ENCODE measurements at regions not wholly inside any gene's neighbourhood (a gene's known extent, or its start where the extent isn't known, plus 50 kb on each side); places are given as distances from the start of the nearest gene placed in this dataset.

DNA sequence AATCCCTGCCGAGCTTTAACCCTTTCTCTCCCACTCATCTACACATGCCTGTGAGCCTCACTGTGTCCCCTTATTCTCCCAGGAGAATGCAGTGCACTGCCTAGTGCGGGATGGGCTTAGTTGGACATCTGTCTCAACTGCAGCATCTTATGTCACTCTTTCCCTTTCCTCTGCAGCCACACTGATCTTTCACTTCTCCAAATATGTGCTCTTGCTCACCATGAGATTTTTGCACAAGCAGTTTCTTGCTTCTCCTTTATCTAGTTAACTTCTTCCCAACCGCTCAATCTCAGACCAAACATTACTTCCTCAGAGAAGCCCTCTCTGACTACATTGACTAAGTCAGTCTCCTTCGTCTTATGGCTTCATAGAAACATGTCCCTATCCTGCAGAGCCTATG, 292.3 kb downstream of the KBTBD8 start:
- DNase-seq, result peak; percentile 89

DNA sequence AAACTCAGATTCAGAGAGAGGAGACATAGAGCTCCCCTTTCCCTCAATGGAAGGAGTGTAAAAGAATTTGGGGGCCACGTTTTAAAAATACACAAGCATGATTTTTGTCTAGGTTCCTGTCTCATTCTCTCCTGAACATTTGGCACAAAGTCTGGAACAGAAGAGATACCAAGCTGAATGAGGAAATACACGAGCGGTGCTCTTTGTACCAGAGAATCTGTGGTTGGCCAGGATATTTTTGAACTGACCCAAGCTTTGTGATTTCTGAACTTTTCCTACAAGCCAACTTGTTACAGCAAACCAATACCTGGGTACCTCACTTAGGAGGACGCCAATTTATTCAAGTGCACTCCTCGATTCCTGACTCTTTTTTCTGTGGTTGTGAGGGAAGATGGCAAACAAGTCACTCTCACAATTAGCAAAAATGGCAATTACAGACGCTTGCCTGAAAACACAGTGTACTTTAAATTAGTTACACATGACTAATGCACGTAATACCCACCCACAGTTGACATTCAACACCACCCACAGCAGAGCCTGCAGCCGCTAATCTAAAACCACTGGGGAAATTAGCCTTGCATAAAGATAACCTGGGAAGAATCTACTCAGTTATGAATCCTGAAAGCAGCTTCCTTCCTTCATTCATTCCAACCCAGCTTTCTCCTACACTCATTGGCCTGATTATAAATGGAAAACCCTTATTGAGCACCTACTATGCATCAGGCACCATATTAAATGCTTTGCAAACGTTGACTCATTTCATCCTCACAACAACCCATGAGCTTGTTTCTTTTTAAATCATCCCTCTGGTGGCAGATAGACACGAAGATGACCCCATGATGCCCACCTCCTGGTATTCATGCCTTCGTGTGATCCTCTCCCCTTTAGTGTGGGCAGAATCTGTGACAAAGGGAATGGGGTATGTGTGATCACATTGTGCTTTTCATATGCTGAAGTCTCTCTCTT, 293.5 kb downstream of the KBTBD8 start:
- DNase-seq, result peak; percentile 45

DNA sequence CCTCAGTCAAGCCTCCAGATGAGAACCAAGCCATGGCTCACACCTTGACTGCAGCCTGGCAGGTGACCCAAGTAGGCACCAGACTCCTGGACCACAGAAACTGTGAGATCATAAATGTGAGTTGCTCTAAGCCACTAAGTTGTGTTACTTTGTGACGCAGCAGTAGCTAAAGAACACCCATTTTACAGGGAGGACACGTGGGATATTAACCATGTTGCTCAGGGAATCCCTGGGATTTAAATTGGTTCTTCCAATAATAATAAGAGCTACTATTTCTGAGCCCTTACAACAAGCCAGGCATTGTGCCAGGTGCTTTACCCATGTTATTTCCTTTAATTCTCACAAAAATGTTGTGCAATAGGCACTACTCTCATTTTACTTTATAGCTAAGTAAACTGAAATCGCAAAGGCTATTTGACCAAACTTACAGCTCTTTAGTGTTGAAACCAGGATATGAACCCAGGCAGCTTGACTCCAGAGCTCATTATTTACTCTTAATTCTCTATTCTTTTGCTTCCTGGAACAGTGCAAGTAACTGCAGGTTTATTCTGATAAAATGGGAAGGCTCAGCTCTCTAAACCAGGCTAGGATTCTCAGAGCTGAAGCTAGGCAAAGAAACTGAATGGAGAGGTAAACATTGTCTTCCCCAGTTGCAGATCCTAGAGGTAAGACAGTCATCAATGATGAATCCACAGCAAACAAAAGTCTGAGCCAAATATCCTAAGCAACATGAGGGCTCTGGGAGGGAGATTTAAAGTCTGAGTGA, 294.4 kb downstream of the KBTBD8 start:
- DNase-seq, result no peak

DNA sequence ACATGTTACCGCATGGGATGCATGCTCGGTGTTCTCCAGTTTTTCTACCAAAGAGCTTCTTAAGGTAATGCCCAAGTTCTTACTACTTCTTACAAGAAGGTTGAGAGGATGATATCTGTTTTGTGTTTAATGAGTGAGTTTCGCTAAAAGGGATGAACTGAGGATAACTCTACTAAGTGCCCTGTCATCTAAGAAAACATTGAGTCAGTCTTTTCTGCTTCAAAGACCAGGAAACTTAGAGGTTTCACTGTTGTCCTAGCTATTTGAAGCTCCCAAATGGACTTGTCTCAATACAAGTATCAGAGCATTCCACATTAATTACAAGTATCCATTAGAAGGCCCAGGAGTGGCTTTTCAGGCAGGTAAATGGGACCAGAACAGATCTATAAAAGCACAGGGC, 296.2 kb downstream of the KBTBD8 start:
- no peak for DNase-seq

DNA sequence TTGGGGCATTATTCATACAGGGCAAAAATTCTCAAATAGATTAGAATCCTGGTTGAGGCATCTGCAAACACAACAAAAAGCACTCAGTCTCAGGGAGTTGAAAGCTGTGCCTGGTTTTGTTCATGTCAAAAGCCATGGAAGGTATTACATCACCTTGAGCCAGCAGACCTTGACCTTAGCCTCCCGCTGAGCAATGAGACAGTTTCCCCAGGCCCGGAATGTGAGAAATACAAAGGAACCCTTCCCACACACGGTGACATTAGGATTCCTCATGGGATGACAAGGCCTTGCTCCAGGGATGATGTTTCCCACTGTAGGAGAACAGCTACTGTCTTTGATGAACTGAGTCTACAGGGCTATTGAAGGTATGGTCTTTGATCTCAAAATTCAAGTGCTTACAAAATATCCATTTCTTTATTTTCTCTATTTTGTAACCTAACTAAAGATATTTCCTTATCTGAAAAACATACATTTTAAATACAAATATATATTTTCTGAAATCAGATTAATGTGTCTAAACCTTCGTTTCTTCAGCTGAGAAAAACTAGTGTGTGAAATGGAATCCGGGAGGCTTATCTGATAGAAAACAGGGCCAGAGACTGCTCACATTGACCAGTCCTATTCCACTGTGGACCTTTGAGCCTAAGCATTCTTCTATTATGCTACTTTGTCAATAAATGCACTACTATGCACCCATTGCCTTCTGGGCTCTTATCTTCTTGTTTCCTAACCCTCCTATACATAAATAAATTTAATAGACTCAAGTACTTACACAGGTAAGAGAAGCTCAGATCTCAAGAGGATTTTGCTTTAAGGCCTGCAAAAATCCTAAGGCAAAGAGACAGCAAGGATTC, 298.2 kb downstream of the KBTBD8 start:
- no peak for DNase-seq

DNA sequence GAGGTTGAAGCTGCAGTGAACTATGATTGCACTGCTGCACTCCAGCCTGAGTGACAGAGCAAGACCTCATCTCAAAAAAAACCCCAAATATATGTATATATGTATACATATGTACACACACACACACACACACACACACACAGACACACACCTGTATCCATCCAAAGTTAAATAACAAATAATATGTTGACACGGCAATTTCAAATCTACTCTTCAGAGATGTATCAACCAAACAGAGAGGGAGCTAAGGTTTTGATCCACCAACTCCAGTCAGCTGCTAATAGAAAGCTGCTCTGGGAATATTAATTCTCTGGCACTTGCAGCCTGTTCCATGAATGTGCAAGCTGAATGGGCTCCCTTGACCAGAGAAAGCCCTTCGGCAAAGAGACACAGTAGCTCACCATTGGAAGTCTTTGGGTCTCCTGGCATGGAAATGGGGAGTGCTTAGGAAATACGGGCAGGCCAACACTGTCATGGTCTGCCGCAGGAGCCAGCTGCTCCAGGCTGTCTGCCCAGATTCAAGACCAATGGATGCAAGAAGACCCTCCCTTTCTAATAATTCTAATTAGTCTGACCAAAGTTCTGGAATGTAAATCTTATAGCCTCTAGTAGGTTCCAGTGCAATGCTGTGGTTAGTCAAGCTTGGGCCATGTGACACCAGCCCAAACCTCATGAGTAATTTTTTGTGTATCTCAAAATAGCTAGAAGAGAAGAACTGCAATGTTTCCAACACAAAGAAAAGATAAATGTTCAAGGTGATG, 299.8 kb downstream of the KBTBD8 start:
- DNase-seq, result no peak

DNA sequence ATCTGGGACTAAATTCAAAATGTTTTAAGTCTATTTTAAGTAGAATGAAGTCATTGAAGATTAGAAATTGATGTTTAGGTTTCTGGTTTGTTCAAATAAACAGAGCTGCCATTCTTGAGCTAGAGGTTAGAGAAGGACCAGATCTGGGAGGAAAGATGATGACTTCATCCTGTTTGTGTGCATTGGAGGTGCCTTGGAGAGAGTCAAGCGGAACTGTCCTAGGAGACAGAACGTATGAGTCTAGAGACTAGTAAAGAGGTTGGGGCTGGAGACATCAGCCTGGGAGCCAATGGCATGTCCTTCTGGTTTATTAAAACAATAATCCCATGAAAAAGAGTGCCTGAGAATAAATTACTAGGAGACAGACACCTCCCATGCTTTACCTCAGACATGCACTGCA, 303.4 kb downstream of the KBTBD8 start:
- DNase-seq, result no peak

DNA sequence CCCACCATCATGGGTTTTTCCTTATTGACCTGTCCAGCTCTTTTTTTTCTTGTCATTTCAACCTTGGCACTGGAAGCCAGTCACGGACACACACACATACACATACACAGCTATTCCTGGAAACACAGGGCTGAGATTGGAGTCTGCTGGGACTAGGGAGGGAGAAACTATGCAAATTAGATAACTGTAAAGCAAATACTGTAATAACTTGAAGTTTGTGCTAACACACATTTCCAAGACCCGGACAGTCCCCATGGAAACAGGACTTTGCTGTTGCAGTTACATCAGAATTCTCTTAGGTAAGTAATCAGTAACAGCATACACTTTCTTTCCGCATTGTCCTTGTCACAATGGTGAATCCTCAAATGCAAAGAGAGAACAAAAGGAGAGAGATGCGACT, 304.4 kb downstream of the KBTBD8 start:
- DNase-seq, result no peak

DNA sequence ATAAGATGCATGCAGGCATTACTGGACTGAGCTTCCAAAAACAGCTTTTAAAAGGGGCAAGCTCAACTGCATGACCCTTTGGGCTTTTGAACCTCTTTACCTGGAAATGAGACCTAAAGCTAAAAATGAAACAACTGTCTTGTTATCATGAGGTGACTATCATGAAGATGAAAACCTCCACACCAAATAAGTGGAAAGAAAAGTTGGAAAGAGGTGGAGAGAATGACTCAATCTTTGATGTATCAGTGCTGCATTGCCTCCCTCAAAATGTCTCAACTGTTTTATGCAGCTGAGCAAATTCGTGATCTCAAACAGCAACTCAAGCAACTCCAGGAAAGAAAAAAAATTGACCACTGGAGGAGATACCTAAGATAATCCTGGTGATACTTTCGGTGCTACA, 307.1 kb downstream of the KBTBD8 start:
- no peak for DNase-seq

DNA sequence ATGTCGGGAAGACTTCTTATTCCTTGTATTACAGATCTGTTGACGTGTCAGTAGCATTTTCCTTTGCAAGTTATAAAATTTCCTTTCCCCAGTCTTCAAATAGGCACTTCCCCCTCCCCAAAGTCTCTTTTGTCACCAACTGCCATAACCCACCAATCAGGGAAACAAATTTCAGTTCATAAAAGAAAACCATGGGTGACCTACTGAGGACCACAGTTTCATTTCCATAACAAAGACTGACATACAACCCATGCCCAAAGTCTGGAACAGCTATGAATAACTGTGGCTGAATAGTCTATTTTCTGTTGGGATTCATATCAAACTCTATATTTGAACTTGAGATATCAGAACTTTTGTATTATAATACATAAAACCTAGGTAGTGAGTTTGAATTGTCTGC, 307.8 kb downstream of the KBTBD8 start:
- DNase-seq, result no peak

DNA sequence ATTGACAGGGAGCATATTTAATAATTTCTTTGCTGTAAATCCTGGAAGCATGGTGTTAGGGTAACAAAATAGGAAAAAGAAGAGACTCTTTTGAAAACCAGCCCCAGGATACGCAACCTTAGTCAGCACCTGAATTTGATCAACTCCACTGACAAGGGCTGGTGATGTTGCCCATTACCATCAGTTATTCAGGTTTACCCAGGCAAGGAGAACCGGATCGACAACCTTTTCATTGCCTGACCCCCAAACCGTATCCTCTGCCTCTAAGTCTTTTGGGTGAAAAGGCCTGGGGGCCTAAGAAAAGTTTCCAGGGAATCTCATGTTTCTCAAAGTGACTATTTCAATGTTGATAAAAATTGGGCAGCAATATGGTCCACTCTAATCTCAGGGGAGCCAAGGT, 313.3 kb downstream of the KBTBD8 start:
- DNase-seq, result no peak

DNA sequence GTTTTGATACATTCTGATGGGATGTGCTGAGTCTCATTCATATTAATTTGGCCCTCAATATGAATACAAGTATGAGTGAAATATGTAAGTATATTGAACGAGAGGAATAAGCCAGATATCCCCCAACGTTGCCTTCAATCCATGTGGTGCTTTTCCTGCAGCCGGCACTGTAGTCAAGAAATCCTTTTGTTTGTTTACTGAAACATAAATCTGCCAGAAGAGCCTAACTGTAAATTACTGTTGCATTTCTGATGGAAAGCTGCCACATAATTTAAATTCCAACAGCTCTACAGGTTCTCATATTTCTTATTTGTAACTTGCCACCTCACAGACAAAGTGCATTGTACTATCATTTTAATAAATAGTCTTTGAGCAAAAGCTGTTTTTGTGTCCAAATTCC, 314.0 kb downstream of the KBTBD8 start:
- DNase-seq, result no peak

DNA sequence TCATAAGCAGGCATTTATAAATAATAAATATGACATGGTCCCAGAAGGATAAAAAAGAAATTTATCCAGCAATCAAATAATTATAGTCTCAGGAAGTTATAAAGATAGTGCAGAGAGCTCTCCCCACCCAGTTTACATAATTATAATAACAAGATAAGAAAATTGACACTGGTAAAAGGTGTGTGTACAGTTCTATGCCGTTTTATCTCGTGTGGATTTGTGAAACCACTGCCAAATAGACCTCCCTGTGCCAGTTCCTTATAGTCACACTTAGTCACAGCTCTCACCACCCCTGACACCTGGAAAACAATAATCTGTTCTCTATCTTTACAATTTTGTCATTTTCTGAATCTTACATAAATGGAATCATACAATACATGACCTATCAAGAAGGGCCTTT, 320.1 kb downstream of the KBTBD8 start:
- no peak for DNase-seq

DNA sequence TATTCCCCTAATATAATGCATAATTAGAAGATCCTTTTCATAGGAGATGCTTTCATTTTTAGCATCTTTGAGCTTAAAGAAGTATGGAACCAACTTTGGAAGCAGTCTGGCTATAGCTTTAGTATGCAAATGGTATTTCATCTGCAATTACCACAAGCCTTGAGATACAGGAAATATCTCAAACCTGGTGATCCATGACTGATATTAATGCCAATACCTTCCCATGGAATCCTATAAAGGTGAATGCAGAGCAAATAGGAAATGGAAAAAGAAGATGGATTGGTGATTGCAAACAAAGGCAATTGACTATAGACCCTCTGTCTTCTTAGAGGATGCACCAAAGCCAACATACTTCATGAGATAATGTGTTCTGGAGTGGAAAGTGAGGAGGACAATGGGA, 326.4 kb downstream of the KBTBD8 start:
- DNase-seq, result no peak

All from inflammatory macrophage treated with lipopolysaccharide for 4 hours (primary cell).